Adrenal gland (tissue), 5 donors: ENCODE measurements at regions not wholly inside any gene's neighbourhood (a gene's known extent, or its start where the extent isn't known, plus 50 kb on each side); places are given as distances from the start of the nearest gene placed in this dataset.

ENCODE experiments used
- POLR2A ChIP-seq, 2 donors: fragments of 450-650 bp; IDR thresholded peaks; one replicate each; pipeline ENCODE4 v1.6.1; 2017; ENCODE audit warnings: antibody characterized with exemption in 2 of 2, mild to moderate bottlenecking in 2 of 2, moderate library complexity in 1 of 2
- TF ChIP-seq, protein P1 (sequence below), 6 experiments: fragments of 450-650 bp in 4 of 6; fragments of 200-600 bp in 2 of 6; sonication (generic) in 1 of 6; IDR thresholded peaks; 1 replicate in 5 of 6; 2 replicates in 1 of 6; pipeline versions ENCODE4 v1.5.1 to v1.8.0; 2016 to 2021; ENCODE audit warnings: antibody characterized with exemption in 6 of 6, mild to moderate bottlenecking in 2 of 6, moderate library complexity in 1 of 6
- donor health status: DM: no; HTN: no; CAD: no.

DNA sequence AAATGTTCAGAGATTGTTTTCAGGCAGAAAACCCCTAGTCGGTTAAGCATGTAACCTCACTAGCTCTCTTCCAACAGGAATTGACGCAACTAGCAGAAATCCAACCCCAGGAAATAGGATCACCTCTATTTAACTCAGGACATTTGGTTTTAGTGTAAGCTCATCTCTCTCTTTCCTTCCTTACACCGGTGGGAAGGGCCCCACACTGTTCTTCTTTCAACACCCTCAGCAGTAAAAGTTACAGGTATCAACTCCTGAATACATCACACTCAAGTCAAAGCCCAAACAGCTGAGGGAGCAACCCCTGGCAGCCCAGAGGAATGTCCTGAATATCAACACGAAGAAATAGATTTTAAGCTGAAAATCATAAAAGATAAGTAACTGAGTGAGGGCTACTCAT lies 191.2 kb upstream of the KIF2B start:
- TF ChIP-seq, protein P1, sequence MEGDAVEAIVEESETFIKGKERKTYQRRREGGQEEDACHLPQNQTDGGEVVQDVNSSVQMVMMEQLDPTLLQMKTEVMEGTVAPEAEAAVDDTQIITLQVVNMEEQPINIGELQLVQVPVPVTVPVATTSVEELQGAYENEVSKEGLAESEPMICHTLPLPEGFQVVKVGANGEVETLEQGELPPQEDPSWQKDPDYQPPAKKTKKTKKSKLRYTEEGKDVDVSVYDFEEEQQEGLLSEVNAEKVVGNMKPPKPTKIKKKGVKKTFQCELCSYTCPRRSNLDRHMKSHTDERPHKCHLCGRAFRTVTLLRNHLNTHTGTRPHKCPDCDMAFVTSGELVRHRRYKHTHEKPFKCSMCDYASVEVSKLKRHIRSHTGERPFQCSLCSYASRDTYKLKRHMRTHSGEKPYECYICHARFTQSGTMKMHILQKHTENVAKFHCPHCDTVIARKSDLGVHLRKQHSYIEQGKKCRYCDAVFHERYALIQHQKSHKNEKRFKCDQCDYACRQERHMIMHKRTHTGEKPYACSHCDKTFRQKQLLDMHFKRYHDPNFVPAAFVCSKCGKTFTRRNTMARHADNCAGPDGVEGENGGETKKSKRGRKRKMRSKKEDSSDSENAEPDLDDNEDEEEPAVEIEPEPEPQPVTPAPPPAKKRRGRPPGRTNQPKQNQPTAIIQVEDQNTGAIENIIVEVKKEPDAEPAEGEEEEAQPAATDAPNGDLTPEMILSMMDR (IDR thresholded peaks at IDR 0.05), result no peak
- no peak for TF ChIP-seq POLR2A (IDR thresholded peaks at IDR 0.05)
